GM19372 (cell line): ENCODE measurements at regions not wholly inside any gene's neighbourhood (a gene's known extent, or its start where the extent isn't known, plus 50 kb on each side); places are given as distances from the start of the nearest gene placed in this dataset.

Experiments
- ATAC-seq: cut with Tn5 transposase; IDR thresholded peaks from one replicate; pipeline ENCODE4 v1.9.1; 2021; ENCODE audit warnings: mild to moderate bottlenecking, low read depth, moderate library complexity; ENCODE audit not compliant: unreplicated experiment

DNA sequence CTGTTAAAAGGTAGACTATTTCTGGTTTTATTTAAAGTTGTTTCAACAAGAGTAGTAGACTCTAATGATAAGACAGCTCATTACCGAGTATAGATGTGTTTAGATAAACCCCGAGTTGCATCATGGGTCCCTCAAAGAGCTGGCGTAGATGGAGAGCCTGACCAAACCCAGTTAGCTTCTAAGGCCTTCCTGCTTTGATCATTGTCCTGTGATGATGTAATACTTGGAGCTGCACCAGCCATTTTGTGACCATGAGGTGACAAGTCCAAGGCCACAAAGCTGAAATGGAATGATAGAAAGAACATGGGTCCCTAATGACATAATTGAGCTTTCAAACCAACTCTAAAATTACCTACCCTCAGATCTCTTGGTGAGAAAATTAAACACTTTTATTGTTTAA is 66.6 kb upstream of the TAB3 start:
- ATAC-seq, result no peak

DNA sequence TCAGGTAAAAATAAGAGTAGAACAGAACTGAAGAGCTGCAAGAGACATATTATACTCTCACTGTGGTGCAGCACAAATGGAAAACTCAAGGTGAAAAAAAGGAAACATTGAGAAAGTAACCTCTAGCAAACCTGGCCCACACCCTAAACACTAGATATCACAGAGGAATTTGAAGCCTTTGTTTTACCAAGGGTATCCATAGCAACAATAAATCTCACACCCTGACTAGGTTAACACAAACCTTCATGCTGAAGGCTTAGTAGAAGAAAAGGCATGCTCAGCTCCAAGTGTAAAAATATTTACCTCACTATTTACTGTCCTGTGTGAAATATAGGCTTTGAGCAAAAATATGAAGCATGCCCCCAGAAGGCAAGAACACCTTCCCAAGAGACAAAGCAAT is 61.9 kb upstream of the TAB3 start:
- no peak for ATAC-seq

DNA sequence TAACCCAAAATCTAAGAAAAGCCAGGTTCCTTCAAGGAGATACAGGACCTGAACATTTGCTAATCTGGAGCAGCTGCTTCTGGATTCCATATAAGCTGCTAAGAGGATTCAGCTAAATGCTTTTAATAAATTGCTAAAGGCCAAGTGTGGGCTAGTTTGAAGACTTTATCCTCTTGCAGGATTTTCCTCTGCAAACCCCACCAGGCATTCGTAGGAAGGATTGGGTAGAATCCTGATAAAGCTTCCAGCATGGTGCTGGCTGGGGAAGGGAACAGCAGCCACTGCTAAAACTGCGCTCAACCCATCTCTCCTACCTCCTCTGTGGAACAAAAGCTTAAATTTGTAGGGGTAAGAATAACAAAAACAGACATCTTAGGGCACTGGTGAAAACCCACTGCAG is 61.3 kb upstream of the TAB3 start:
- no peak for ATAC-seq

DNA sequence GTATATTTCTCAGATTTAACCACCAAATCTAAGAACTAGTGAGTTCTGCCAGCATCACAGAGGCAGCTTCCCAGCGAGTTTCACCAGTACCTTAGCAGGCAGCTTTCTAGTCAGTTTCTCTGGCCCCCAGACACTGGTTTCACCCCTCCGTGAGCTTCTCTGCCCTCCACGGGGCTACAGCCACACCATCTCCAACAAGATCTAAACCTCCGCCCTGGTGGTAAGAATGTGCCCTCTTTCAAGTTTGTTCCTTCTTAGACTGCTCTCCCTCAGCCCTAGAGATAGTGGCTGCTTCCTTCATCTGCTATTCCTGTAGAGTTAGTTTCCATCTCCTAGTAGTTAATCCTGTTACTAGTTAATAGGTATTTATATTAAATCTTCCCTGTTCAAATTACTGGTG is 60.5 kb upstream of the TAB3 start:
- no peak for ATAC-seq

DNA sequence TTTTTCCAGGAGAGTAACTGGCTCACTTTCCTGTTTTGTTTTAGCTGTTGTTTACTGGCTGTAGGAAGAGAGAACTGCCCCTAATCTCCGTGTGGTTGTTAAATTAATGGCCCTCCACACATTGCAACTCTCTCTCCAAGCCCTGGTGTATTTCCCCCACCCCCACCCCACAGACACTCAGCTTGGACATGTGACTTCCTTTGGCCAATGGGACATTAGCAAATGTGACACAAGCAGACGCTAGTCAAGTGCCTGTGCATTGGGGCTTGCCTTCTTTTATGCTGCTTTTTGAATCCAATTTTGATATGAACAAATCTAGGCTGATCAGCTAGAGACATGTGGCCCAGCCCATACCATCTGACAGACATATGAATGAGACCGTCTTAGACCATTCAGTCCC is 59.6 kb upstream of the TAB3 start:
- ATAC-seq, result no peak

DNA sequence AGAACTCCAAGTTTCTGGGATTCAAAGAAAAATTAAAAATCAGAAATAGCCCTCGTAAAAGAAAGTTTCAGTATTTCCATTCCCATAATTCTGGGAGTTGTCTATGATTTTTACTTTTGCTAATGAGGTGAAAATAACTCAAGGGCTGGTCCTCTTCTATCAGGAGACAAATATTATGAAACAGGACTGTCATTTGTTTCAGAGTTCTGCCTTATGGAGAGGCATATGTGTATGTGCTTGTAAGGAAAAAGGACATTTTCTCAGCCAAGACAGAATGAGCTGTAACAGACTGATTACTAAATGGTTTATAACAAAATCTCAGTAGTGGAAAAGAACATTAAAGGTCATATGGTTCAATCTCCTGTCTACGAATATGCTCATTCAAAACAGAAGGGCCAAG is 59.0 kb upstream of the TAB3 start:
- ATAC-seq, result no peak

DNA sequence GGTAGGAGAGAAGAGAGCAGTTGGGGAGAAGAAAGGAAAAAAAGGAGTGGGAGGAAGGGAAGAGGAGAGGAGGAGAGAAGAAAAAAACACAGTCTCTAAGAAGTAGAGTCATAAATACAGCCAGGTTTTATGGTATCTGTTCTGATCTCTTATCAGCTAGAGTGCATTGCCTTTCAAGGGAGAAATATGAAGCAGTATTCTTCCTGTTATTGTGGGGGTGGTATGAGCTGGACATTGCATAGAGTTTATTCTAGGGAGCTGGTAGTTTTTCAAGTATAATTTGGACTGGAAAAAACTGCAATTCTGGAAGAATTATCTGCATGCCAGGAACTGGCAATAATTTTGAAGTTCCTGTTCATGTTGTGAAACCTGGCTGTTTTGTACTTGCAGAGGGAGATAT is 54.9 kb upstream of the TAB3 start:
- ATAC-seq, result no peak

DNA sequence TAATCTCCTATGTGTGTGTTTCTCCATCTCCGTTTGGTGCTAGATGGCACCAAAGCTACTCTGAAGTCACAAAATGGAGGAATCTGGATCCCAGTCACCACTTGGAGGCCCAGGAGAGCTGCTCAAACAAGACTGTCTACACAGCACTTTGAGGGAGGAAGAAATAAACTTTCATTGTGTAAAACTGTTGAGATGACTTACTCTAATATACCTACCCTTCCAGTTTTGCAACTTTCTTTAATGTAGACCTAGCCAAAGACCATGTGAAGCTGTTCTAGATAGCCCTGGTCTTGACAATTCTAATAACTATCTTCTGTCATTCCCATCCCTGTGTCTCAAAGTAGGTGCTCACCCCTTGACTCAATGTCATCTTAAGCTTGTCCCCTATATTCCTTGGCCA is 52.8 kb upstream of the TAB3 start:
- no peak for ATAC-seq

DNA sequence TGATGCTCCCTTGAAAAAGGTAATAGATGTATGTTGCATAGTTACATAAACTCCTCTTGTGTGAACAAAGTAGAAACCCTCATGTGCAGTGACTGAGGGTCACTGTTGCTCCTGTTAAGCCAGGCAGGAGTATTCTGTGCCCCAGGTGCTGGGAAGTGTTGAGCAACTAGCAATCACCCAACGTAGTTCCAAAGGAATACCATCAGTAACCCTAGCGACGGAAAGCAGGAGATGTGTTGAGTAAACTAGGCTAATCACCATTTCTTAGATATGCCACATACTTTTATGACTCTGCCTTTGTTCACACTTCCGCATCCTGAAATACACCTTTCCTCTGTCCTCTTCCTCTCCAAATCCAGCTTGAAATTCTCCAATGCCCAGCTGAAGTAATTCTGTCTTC is 50.9 kb upstream of the TAB3 start:
- no peak for ATAC-seq
